ENCODE measurements at regions not wholly inside any gene's neighbourhood (a gene's known extent, or its start where the extent isn't known, plus 50 kb on each side); places are given as distances from the start of the nearest gene placed in this dataset.

DNA sequence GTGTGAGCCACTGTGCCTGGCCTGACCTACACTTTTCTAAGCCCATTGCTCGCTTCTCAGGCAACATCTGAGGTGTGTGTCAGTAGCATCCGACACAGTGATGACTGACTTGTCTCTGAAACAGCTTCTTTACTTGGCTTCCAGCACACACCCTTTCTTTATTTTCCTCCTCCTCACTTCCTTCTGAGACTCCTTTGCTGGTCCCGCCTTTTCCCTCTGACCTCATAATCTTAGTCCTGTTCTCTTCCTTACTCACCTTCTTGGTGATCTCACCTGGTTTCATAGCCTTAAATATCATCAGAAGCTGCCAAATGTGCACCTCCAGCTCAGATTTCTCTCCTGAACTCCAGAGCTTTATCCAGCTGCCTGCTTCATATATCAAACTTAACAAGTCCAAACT, 66.6 kb upstream of the PELI1 start (continued):
- TF ChIP-seq JUNB (IDR thresholded peaks at IDR 0.05; ENCODE audit: unreplicated experiment) (no peak), ZNF114 (CRISPR knock-in tag; IDR thresholded peaks at IDR 0.05) (no peak), STAT1 (IDR thresholded peaks at IDR 0.05; ENCODE audit: unreplicated experiment) (no peak), ZNF331 (CRISPR knock-in tag; IDR thresholded peaks at IDR 0.05; ENCODE audit: low read depth) (no peak), EZH2phosphoT487 (IDR thresholded peaks at IDR 0.05; ENCODE audit: unreplicated experiment) (no peak)
- TF ChIP-seq, protein P1, sequence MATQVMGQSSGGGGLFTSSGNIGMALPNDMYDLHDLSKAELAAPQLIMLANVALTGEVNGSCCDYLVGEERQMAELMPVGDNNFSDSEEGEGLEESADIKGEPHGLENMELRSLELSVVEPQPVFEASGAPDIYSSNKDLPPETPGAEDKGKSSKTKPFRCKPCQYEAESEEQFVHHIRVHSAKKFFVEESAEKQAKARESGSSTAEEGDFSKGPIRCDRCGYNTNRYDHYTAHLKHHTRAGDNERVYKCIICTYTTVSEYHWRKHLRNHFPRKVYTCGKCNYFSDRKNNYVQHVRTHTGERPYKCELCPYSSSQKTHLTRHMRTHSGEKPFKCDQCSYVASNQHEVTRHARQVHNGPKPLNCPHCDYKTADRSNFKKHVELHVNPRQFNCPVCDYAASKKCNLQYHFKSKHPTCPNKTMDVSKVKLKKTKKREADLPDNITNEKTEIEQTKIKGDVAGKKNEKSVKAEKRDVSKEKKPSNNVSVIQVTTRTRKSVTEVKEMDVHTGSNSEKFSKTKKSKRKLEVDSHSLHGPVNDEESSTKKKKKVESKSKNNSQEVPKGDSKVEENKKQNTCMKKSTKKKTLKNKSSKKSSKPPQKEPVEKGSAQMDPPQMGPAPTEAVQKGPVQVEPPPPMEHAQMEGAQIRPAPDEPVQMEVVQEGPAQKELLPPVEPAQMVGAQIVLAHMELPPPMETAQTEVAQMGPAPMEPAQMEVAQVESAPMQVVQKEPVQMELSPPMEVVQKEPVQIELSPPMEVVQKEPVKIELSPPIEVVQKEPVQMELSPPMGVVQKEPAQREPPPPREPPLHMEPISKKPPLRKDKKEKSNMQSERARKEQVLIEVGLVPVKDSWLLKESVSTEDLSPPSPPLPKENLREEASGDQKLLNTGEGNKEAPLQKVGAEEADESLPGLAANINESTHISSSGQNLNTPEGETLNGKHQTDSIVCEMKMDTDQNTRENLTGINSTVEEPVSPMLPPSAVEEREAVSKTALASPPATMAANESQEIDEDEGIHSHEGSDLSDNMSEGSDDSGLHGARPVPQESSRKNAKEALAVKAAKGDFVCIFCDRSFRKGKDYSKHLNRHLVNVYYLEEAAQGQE (IDR thresholded peaks at IDR 0.05; ENCODE audit: unreplicated experiment): no peak

DNA sequence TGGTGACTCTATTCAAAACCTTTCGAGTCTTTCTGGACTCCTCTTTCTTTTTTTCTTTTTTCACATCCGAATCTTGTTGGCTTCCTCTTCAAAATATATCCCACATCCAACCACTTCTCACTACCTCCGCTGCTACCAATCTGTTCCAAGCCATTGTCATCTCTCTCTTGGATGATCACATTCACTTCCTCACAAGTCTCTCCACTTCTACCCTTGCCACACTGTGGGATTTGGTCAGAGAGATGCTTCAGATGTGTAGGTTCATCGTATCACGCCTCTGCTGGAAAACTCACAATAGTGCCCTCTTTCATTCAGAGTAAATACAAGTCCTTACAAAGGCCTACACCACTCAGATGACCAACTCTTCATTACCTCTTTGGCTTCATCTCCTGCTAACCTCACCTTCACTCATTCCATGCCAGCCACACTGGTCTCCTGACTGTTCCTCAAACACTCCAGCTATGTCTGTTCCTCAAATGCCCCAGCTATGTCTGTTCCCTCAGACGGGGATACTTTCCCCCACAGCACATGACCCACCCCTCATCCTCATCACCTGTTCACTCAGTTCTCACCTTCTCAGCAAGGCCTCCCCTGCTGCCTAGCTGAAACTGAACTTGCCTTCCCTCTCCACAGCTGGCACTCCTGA, 67.2 kb upstream of the PELI1 start:
- Mint-ChIP-seq H3K27me3 (ENCODE audit: insufficient read depth, low read depth, poor library complexity) (peaks cover 6% of the 10 kb centered on the region), H3K27ac (no peak overlapping the region), H3K4me1 (peaks cover 31% of the 10 kb centered on the region), H3K4me3 (no peak overlapping the region), H3K9me3 (no peaks in the 10 kb centered on the region; the same call in 1 of the 3 replicates), H3K36me3 (ENCODE audit: low read depth) (peaks cover 3% of the 10 kb centered on the region; the same call in 1 of the 3 replicates)
- no peaks in the 10 kb centered on the region for H3F3A ChIP-seq (replicated peaks; ENCODE audit: low read depth)
- no peak for ATAC-seq
- H3K4me1 ChIP-seq (ENCODE audit: insufficient read depth): peaks cover 28% of the 10 kb centered on the region
- H4K20me1 ChIP-seq (replicated peaks; ENCODE audit: insufficient read depth): no peaks in the 10 kb centered on the region
- H3K9me2 ChIP-seq (ENCODE audit: insufficient read depth): no peaks in the 10 kb centered on the region; the same call in 1 of the 2 replicates
- H3K36me3 ChIP-seq (ENCODE audit: insufficient read depth): no peaks in the 10 kb centered on the region
- no peak overlapping the region for H3K4me2 ChIP-seq
- H3K4me3 ChIP-seq: no peak overlapping the region
- no peak overlapping the region for H3K27ac ChIP-seq (ENCODE audit: low read depth)
- DNase-seq (ENCODE audit: low spot score): no peak
- H3K27me3 ChIP-seq (ENCODE audit: insufficient read depth): no peaks in the 10 kb centered on the region
- H2AFZ ChIP-seq: no peak overlapping the region
- no peaks in the 10 kb centered on the region for H3K79me2 ChIP-seq (replicated peaks; ENCODE audit: insufficient read depth)
- TF ChIP-seq, protein P1 (IDR thresholded peaks at IDR 0.05; ENCODE audit: unreplicated experiment): no peak
- TF ChIP-seq POLR2AphosphoS5 (IDR thresholded peaks at IDR 0.05; ENCODE audit: low read depth): no peak
- TF ChIP-seq JUNB (IDR thresholded peaks at IDR 0.05; ENCODE audit: unreplicated experiment): no peak
- no peak for TF ChIP-seq ZNF331 (CRISPR knock-in tag; IDR thresholded peaks at IDR 0.05; ENCODE audit: low read depth)
- TF ChIP-seq EZH2 (IDR thresholded peaks at IDR 0.05; ENCODE audit: low read depth, unreplicated experiment): no peak
- TF ChIP-seq, protein P2, sequence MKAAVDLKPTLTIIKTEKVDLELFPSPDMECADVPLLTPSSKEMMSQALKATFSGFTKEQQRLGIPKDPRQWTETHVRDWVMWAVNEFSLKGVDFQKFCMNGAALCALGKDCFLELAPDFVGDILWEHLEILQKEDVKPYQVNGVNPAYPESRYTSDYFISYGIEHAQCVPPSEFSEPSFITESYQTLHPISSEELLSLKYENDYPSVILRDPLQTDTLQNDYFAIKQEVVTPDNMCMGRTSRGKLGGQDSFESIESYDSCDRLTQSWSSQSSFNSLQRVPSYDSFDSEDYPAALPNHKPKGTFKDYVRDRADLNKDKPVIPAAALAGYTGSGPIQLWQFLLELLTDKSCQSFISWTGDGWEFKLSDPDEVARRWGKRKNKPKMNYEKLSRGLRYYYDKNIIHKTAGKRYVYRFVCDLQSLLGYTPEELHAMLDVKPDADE (IDR thresholded peaks at IDR 0.05): no peak
- TF ChIP-seq EZH2phosphoT487 (IDR thresholded peaks at IDR 0.05; ENCODE audit: unreplicated experiment): no peak
- TF ChIP-seq, protein P3, sequence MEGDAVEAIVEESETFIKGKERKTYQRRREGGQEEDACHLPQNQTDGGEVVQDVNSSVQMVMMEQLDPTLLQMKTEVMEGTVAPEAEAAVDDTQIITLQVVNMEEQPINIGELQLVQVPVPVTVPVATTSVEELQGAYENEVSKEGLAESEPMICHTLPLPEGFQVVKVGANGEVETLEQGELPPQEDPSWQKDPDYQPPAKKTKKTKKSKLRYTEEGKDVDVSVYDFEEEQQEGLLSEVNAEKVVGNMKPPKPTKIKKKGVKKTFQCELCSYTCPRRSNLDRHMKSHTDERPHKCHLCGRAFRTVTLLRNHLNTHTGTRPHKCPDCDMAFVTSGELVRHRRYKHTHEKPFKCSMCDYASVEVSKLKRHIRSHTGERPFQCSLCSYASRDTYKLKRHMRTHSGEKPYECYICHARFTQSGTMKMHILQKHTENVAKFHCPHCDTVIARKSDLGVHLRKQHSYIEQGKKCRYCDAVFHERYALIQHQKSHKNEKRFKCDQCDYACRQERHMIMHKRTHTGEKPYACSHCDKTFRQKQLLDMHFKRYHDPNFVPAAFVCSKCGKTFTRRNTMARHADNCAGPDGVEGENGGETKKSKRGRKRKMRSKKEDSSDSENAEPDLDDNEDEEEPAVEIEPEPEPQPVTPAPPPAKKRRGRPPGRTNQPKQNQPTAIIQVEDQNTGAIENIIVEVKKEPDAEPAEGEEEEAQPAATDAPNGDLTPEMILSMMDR (conservative IDR thresholded peaks at IDR 0.05; ENCODE audit: low read depth in 2 of 2): no peak
- no peak for TF ChIP-seq STAT1 (IDR thresholded peaks at IDR 0.05; ENCODE audit: unreplicated experiment)
- no peak for TF ChIP-seq CREB1 (CRISPR knock-in tag; IDR thresholded peaks at IDR 0.05; ENCODE audit: low read depth)
- TF ChIP-seq ZNF114 (CRISPR knock-in tag; IDR thresholded peaks at IDR 0.05): no peak
- TF ChIP-seq NANOG (IDR thresholded peaks at IDR 0.05; ENCODE audit: borderline replicate concordance): no peak

Data from GM23338 (cell line).